Ovary (tissue), 7 donors: ENCODE measurements at regions not wholly inside any gene's neighbourhood (a gene's known extent, or its start where the extent isn't known, plus 50 kb on each side); places are given as distances from the start of the nearest gene placed in this dataset.

Source experiments
- DNase-seq, 5 donors: peaks; one replicate each; pipeline ENCODE4 v3.0.0-alpha.2; 2019 to 2020
- H3K27ac ChIP-seq, 2 donors: fragments of 200-600 bp; one replicate each; pipeline versions ENCODE4 v1.5.1 to v1.8.0; 2019 to 2022
- H3K27me3 ChIP-seq: fragments of 200-600 bp; one replicate; pipeline ENCODE4 v1.8.0; 2022
- H3K36me3 ChIP-seq: fragments of 200-600 bp; sonication (generic); one replicate; pipeline ENCODE4 v1.5.1; 2019
- H3K4me1 ChIP-seq: one replicate; pipeline ENCODE4 v1.8.1; 2013; ENCODE audit warnings: mild to moderate bottlenecking, moderate library complexity; ENCODE audit not compliant: insufficient read depth
- H3K4me3 ChIP-seq: fragments of 200-600 bp; sonication (generic); one replicate; pipeline ENCODE4 v1.5.1; 2017
- H3K9me3 ChIP-seq, 2 donors: fragments of 200-600 bp in 1 of 2; sonication (generic) in 1 of 2; one replicate each; pipeline versions ENCODE4 v1.5.1 to v1.8.1; 2013 to 2019; ENCODE audit warnings: mild to moderate bottlenecking in 1 of 2, moderate library complexity in 1 of 2
- CTCF ChIP-seq, 3 donors: fragments of 450-650 bp in 2 of 3; fragments of 200-600 bp in 1 of 3; IDR thresholded peaks; one replicate each; pipeline versions ENCODE4 v1.5.1 to v1.8.0; 2016 to 2022; ENCODE audit warnings: antibody characterized with exemption in 3 of 3, mild to moderate bottlenecking in 1 of 3
- EP300 ChIP-seq: sonication (generic); formaldehyde crosslinking; IDR thresholded peaks from one replicate; pipeline ENCODE4 v1.6.1; 2017; ENCODE audit warnings: antibody characterized with exemption
- POLR2A ChIP-seq: fragments of 450-650 bp; IDR thresholded peaks from one replicate; pipeline ENCODE4 v1.6.1; 2017; ENCODE audit warnings: antibody characterized with exemption, mild to moderate bottlenecking, moderate library complexity
- WGBS, 3 donors: extraction: QIAGEN DNeasy Blood & Tissue Kit in 1 of 3; methylation state at CpG; one replicate each; pipeline versions ENCODE4 v1.1.5 to v1.1.7; 2013 to 2017; 5-methylcytosine and 5-hydroxymethylcytosine counted together
- intact Hi-C, 4 donors: fragments of 100-400 bp; cut with DNase I; formaldehyde crosslinking; loops; one replicate each; pipeline versions ENCODE4 v1.11.0 to v1.15.1; 2022 to 2023
- donor health status: DM: no; HTN: no; CAD: no; lungs with moderate emphysema.
- donor health status: DM: no; HTN: no; CAD: no.
- donor health status: Bipolar disorder and iron deficiency.
- donor health status: DM: no; HTN: no; CAD: no.
- donor health status: DM: yes; HTN: yes; CAD: no.

GRCh38 chr14:61928701-61929100 lies 166.5 kb downstream of the SNAPC1 start:
- no peaks in the 10 kb centered on the region for H3K9me3 ChIP-seq
- WGBS, 3 donors, result 78 to 80% (median 79%) methylated on average over 4 of the region's 4 CpGs
- no peak overlapping the region for H3K4me3 ChIP-seq
- intact Hi-C loops, result no loop called here
- no peak for DNase-seq
- no peaks in the 10 kb centered on the region for H3K4me1 ChIP-seq
- H3K27ac ChIP-seq, result no peak overlapping the region
- no peaks in the 10 kb centered on the region for H3K36me3 ChIP-seq
- TF ChIP-seq EP300 (no peak), POLR2A (no peak), CTCF (IDR thresholded peaks at IDR 0.05) (no peak)
- no peaks in the 10 kb centered on the region for H3K27me3 ChIP-seq

- Histone ChIP-seq H3K9me3 (no peaks in the 10 kb centered on the region), H3K36me3 (no peaks in the 10 kb centered on the region), H3K4me1 (no peaks in the 10 kb centered on the region), H3K27me3 (no peaks in the 10 kb centered on the region), H3K4me3 (no peak overlapping the region), H3K27ac (no peak overlapping the region)
- intact Hi-C loops, result no loop called here
- TF ChIP-seq POLR2A (no peak), EP300 (no peak), CTCF (IDR thresholded peaks at IDR 0.05) (no peak)
- no peak for DNase-seq
- 35 to 64% (median 36%) methylated on average over 2 of the region's 2 CpGs for WGBS, 3 donors
These were observed 167.4 kb downstream of the SNAPC1 start for GRCh38 chr14:61929651-61930050.

- Histone ChIP-seq H3K4me3 (no peak overlapping the region), H3K36me3 (no peaks in the 10 kb centered on the region), H3K27ac (no peak overlapping the region), H3K27me3 (no peaks in the 10 kb centered on the region), H3K9me3 (no peaks in the 10 kb centered on the region), H3K4me1 (no peaks in the 10 kb centered on the region)
- 73 to 84% (median 76%) methylated on average over 6 of the region's 6 CpGs for WGBS, 3 donors
- DNase-seq, result no peak
- intact Hi-C loops, result no loop called here
- TF ChIP-seq POLR2A (no peak), EP300 (no peak), CTCF (IDR thresholded peaks at IDR 0.05) (no peak)
These were observed 168.1 kb downstream of the SNAPC1 start for GRCh38 chr14:61930101-61930857.

GRCh38 chr14:61932974-61933373 lies 170.8 kb downstream of the SNAPC1 start:
- Histone ChIP-seq H3K4me1 (no peaks in the 10 kb centered on the region), H3K27ac (no peak overlapping the region), H3K36me3 (no peaks in the 10 kb centered on the region), H3K27me3 (no peaks in the 10 kb centered on the region), H3K4me3 (no peak overlapping the region), H3K9me3 (no peaks in the 10 kb centered on the region)
- DNase-seq, result no peak
- intact Hi-C loops, result no loop called here
- no peak for TF ChIP-seq POLR2A
- TF ChIP-seq CTCF (IDR thresholded peaks at IDR 0.05), result no peak
- no peak for TF ChIP-seq EP300
- WGBS, 3 donors, result 66 to 69% (median 68%) methylated on average over 4 of the region's 4 CpGs
